ENCODE measurements at regions not wholly inside any gene's neighbourhood (a gene's known extent, or its start where the extent isn't known, plus 50 kb on each side); places are given as distances from the start of the nearest gene placed in this dataset.

DNA sequence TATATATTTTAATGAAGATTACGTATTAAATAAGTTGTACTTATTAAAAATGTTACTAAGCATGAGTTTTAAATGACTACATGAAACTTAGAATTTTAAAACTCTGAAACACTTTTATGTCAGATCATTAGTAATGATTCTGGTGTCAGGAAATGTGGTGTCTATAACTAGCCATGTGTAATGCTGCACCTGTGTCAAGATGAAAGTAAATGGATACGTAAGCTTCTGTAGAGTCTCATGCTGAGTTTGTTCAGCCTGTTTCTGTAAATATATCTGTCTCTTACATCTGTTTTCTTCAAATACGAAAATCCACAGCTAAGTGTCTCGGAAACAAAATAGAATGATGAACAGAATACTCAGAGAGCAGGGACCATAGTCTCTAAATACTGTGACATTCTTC is 278.0 kb upstream of the SMC2 start:
- no peak overlapping the region for H3K4me3 Mint-ChIP-seq
- ATAC-seq (no peak), DNase-seq (ENCODE audit: low spot score) (no peak)
- H3K4me1 Mint-ChIP-seq (ENCODE audit: low read depth in 2 of 2) = no peaks in the 10 kb centered on the region
- no peaks in the 10 kb centered on the region for H3K36me3 Mint-ChIP-seq
- no peaks in the 10 kb centered on the region for H3K27me3 Mint-ChIP-seq
- no peak overlapping the region for H3K27ac Mint-ChIP-seq
- peaks cover 6% of the 10 kb centered on the region for H3K9me3 Mint-ChIP-seq

DNA sequence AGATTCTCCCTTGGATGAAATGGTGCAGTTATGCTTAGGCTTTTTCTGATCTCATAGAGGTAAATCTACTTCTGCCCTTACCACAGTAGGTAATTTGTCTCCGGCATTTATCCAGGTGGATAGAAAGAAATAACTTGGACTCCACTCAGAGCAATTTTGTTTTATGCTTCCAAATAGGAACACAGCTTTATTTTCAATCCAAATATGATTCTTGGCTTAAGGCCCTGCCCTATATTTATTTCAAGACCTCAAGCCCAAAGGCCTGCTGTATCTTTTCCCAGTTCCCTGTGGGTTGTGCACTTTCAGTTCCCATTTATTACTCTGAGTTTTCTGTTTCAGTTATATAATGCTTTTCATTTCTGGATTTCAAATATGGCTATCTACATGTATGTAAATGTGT is 274.2 kb upstream of the SMC2 start:
- no peaks in the 10 kb centered on the region for H3K27me3 Mint-ChIP-seq
- no peak overlapping the region for H3K27ac Mint-ChIP-seq
- H3K4me3 Mint-ChIP-seq = no peak overlapping the region
- no peak for ATAC-seq
- H3K9me3 Mint-ChIP-seq = no peaks in the 10 kb centered on the region
- no peak for DNase-seq (ENCODE audit: low spot score)
- H3K36me3 Mint-ChIP-seq = no peaks in the 10 kb centered on the region
- no peaks in the 10 kb centered on the region for H3K4me1 Mint-ChIP-seq (ENCODE audit: low read depth in 2 of 2)

DNA sequence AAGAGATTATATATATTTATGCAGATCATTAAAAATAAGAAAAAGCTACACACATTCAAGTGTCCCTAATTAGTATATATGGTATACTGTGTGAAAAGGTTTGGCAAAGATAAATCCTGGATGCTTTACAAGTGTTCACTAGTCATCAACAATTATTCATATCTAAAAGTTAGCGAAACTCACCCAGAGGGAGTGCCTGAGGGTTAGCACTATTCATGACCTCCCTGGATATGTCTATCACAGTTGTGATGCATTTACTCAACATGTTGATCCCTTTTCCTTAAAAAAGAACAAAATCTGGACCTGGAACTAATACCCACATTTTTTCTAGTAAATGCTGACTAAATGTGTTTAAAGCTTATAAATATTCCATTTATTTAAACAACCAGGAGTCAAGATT is 273.0 kb upstream of the SMC2 start:
- Mint-ChIP-seq H3K9me3 (no peaks in the 10 kb centered on the region), H3K27ac (no peak overlapping the region), H3K36me3 (no peaks in the 10 kb centered on the region), H3K4me1 (ENCODE audit: low read depth in 2 of 2) (no peaks in the 10 kb centered on the region), H3K4me3 (no peak overlapping the region), H3K27me3 (no peaks in the 10 kb centered on the region)
- DNase-seq (ENCODE audit: low spot score) (no peak), ATAC-seq (no peak)

DNA sequence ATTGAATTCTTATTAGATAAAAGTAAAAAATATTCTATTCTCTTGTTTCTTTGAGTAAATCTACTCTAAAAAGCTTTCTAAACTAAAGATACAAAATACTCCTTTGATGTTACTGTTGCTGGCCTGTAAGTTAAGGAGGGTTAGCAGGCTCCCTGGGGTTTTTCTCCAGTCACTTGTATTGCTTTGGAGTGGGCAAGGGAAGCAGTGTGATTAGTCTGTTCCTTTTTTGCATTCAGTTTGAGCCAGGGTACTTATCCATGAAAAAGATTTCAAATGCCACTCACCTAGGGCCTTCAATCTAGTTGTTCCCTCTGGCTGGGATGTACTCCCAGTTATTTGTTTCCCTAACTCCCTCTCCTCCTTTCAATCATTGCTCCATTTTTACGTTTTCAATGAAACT is 256.2 kb upstream of the SMC2 start:
- Mint-ChIP-seq H3K27me3 (no peaks in the 10 kb centered on the region), H3K9me3 (no peaks in the 10 kb centered on the region), H3K4me3 (no peak overlapping the region), H3K27ac (no peak overlapping the region), H3K4me1 (ENCODE audit: low read depth in 2 of 2) (no peaks in the 10 kb centered on the region), H3K36me3 (no peaks in the 10 kb centered on the region)
- ATAC-seq (no peak), DNase-seq (ENCODE audit: low spot score) (no peak)

DNA sequence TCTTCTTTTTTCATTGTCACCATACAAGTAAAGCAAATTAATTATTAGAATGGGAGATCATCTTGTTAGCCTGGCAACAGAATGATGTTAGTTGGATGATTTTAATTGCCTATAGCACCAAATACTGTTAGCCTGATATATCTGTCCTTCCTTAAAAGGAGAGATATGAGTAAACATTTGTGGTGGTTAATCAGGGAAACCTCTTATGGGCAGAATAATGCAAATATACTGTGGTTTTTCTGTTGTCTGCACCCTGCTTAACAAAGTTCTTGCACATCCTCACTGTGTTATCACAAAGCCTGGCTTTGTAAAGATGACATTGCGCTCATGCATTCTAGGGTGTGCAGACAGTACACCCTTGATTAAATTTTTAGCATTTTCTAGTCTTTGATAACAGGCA is 254.9 kb upstream of the SMC2 start:
- Mint-ChIP-seq H3K9me3 (no peaks in the 10 kb centered on the region), H3K36me3 (no peaks in the 10 kb centered on the region), H3K4me3 (no peak overlapping the region), H3K27ac (no peak overlapping the region), H3K4me1 (ENCODE audit: low read depth in 2 of 2) (no peaks in the 10 kb centered on the region), H3K27me3 (no peaks in the 10 kb centered on the region)
- DNase-seq (ENCODE audit: low spot score) (no peak), ATAC-seq (no peak)

DNA sequence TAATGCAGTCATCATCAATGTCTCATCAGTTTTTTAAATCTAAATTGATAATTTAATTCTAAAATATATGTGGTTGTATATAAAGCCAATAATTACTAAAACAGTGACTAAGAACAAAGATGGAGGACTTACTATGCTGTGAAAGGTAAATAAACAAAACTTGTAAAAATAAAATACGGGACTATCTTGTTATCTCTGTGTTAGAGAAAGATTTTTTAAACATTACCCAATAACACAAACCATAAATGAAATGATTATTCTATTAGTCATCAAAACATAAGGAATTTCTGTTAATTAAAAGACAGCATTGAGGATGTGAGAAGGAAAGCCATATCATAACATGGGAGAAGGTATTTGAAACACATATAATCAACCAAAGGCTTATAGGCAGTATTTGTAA is 226.2 kb upstream of the SMC2 start:
- DNase-seq (ENCODE audit: low spot score) (no peak), ATAC-seq (no peak)
- Mint-ChIP-seq H3K9me3 (peaks cover 2% of the 10 kb centered on the region), H3K4me1 (ENCODE audit: low read depth in 2 of 2) (no peaks in the 10 kb centered on the region), H3K27me3 (no peaks in the 10 kb centered on the region), H3K27ac (no peak overlapping the region), H3K4me3 (no peak overlapping the region), H3K36me3 (no peaks in the 10 kb centered on the region)

DNA sequence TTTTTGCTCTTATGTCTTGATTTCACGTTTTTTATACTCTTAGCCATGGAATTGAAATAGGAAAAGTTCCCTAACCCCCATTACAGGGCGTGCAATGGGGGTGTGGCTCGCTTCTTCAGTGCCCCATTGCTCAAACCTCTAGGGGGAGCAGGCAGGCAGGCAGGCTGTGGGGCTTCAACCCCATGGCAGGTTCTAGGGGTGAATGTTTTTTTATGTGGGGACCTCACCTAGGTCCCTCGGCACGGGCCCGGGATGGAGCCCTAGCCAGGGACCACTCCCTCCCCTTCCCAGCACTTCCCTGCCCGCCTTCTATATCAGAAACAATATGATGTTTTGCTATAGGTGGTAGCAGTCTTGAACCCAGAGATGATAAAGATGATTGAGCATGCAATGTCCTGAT is 221.3 kb upstream of the SMC2 start:
- Mint-ChIP-seq H3K9me3 (peaks cover 3% of the 10 kb centered on the region), H3K27me3 (no peaks in the 10 kb centered on the region), H3K4me1 (ENCODE audit: low read depth in 2 of 2) (no peaks in the 10 kb centered on the region), H3K4me3 (no peak overlapping the region), H3K27ac (no peak overlapping the region), H3K36me3 (no peaks in the 10 kb centered on the region)
- DNase-seq (ENCODE audit: low spot score) (no peak), ATAC-seq (no peak)

DNA sequence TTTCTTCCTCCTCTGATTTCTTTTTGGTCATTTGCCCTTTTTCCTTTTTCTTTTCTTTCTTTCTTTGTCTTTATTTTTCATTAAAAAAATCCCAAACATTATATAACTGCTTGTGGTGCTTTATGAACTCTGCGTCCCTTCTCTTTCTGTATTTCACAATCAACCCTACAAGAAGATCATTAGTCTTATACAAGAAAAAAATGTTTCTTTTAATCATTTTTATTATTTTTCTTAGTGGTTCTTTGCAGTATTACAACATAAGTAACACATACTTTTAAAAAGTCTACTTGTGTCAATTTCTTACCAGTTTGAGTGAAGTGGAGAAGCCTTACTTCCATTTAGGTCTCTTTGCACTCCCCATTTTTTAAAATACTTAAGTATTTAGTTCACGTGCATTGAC is 212.7 kb upstream of the SMC2 start:
- DNase-seq (ENCODE audit: low spot score) (no peak), ATAC-seq (no peak)
- no peak overlapping the region for H3K4me3 Mint-ChIP-seq
- no peaks in the 10 kb centered on the region for H3K36me3 Mint-ChIP-seq
- H3K27me3 Mint-ChIP-seq = no peaks in the 10 kb centered on the region
- H3K4me1 Mint-ChIP-seq (ENCODE audit: low read depth in 2 of 2) = no peaks in the 10 kb centered on the region
- H3K27ac Mint-ChIP-seq = no peak overlapping the region
- H3K9me3 Mint-ChIP-seq = peaks cover 3% of the 10 kb centered on the region

DNA sequence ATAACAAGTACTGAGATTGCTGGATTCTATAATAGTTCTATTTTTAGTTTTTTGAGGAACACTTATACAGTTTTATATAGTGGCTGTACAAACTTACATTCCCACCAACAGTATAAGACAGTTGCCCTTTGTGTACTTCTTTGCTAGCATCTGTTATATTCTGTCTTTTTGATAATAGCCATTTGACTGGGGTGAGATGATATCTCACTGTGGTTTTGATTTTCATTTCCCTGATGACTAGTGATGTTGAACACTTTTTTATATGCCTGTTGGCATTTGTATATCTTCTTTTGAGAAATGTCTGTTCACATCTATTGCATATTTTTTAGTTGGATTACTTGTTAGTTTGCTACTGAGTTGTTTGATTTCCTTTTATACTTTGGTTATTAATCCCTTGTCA is 204.1 kb upstream of the SMC2 start:
- Mint-ChIP-seq H3K27me3 (no peaks in the 10 kb centered on the region), H3K4me1 (ENCODE audit: low read depth in 2 of 2) (no peaks in the 10 kb centered on the region), H3K36me3 (no peaks in the 10 kb centered on the region), H3K27ac (no peak overlapping the region), H3K9me3 (peaks cover 13% of the 10 kb centered on the region), H3K4me3 (no peak overlapping the region)
- DNase-seq (ENCODE audit: low spot score) (no peak), ATAC-seq (no peak)

DNA sequence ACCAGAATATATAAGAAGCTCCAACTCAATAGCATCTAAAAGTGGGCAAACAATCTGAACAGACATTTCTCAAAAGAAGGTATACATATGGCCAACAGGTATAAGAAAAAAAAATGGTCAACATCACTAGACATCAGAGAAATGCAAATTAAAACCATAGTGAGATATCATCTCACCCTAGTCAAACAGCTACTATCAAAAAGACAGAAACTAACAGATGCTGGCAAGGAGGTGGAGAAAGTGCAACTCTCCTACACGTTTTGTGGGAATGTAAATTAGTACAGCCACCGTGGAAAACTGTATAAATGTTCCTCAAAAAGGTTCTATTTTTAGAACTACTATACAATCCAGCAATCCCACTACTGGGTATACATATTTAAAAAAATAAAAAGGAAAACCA is 199.9 kb upstream of the SMC2 start:
- Mint-ChIP-seq H3K27ac (no peak overlapping the region), H3K36me3 (no peaks in the 10 kb centered on the region), H3K27me3 (no peaks in the 10 kb centered on the region), H3K4me1 (ENCODE audit: low read depth in 2 of 2) (no peaks in the 10 kb centered on the region), H3K9me3 (peaks cover 10% of the 10 kb centered on the region), H3K4me3 (no peak overlapping the region)
- ATAC-seq (no peak), DNase-seq (ENCODE audit: low spot score) (no peak)

DNA sequence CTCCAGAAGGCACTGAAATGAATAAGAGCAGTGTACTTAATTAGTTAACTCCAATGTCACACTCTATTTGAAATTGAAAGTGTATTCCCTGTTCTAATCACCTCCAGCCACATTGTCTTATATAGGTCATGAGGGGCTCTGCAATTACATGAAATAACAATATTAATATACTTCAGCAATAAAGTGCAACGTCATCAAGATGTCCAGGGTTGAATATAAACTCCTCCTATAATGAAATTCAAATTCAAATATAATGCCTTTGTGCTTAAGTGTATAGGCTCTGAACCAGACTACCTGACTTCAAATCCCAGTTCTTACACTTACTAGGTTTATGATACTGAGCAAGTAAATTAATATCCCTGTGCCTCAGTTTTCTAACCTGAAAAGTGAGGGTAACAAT is 195.6 kb upstream of the SMC2 start:
- H3K4me3 Mint-ChIP-seq = no peak overlapping the region
- H3K36me3 Mint-ChIP-seq = no peaks in the 10 kb centered on the region
- DNase-seq (ENCODE audit: low spot score) = no peak
- H3K9me3 Mint-ChIP-seq = peaks cover 10% of the 10 kb centered on the region
- no peak for ATAC-seq
- no peak overlapping the region for H3K27ac Mint-ChIP-seq
- H3K4me1 Mint-ChIP-seq (ENCODE audit: low read depth in 2 of 2) = no peaks in the 10 kb centered on the region
- H3K27me3 Mint-ChIP-seq = no peaks in the 10 kb centered on the region

DNA sequence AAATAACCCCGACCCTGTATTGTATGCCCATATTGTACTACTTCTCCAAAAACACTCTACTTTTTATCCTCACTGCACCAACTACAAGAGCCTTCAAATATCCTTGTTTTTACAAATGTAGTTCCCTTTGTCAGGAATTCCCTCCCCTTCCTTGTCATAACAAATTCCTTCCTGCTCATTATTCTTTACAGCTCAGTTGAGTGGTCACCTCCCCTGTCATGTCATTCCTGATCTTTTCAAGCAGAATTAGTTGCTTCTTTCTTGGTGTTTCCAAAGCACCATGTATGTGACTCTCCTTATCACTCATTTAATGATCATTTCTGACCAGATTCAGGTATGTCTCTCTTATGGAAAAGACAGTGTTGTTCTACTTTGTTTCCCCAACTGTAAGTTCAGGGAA is 194.2 kb upstream of the SMC2 start:
- Mint-ChIP-seq H3K27me3 (no peaks in the 10 kb centered on the region), H3K4me3 (no peak overlapping the region), H3K9me3 (peaks cover 7% of the 10 kb centered on the region), H3K4me1 (ENCODE audit: low read depth in 2 of 2) (no peaks in the 10 kb centered on the region), H3K36me3 (no peaks in the 10 kb centered on the region), H3K27ac (no peak overlapping the region)
- ATAC-seq (no peak), DNase-seq (ENCODE audit: low spot score) (no peak)

DNA sequence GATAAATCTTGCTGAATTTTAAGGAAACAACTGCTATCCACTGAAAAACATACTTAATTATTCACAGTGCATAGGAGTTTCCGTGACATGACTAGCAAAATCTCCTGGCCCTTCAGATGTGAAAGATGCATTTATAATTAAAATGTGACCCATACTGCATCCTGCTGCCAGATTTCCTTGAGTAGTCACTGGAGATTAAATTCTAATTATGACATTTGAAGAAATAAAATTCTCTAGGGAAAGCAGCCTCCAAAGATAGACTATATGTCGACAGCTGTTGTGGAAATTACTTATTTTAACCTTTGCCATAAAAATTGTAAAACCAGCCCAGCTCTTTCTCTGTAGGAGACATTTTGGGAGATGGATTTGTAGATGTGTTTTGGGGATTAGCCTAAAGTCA is 193.6 kb upstream of the SMC2 start:
- ATAC-seq (no peak), DNase-seq (ENCODE audit: low spot score) (no peak)
- peaks cover 6% of the 10 kb centered on the region for H3K9me3 Mint-ChIP-seq
- H3K4me1 Mint-ChIP-seq (ENCODE audit: low read depth in 2 of 2) = no peaks in the 10 kb centered on the region
- no peaks in the 10 kb centered on the region for H3K27me3 Mint-ChIP-seq
- H3K36me3 Mint-ChIP-seq = no peaks in the 10 kb centered on the region
- H3K27ac Mint-ChIP-seq = no peak overlapping the region
- no peak overlapping the region for H3K4me3 Mint-ChIP-seq

DNA sequence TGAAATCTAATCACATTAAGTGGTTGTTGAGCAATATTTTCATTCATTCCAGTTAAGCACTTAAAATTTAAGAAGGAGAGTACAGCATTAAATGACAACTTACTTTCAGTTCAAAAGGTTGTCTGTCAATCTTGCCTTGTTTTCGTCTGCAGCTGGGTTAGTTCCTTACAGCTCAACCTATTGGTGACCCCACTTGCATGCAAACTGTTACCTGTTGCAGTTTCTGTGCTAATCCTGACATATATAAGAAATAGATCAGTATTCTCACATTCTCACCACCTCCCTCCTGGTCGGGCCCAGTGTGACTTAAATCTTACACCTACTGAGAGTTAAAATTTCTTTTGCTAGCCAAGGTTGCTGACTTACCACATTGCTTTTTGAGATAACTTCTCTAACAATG is 191.8 kb upstream of the SMC2 start:
- no peak for ATAC-seq
- DNase-seq (ENCODE audit: low spot score) = no peak
- no peak overlapping the region for H3K27ac Mint-ChIP-seq
- H3K36me3 Mint-ChIP-seq = no peaks in the 10 kb centered on the region
- H3K9me3 Mint-ChIP-seq = peaks cover 4% of the 10 kb centered on the region
- H3K4me3 Mint-ChIP-seq = no peak overlapping the region
- no peaks in the 10 kb centered on the region for H3K4me1 Mint-ChIP-seq (ENCODE audit: low read depth in 2 of 2)
- no peaks in the 10 kb centered on the region for H3K27me3 Mint-ChIP-seq

DNA sequence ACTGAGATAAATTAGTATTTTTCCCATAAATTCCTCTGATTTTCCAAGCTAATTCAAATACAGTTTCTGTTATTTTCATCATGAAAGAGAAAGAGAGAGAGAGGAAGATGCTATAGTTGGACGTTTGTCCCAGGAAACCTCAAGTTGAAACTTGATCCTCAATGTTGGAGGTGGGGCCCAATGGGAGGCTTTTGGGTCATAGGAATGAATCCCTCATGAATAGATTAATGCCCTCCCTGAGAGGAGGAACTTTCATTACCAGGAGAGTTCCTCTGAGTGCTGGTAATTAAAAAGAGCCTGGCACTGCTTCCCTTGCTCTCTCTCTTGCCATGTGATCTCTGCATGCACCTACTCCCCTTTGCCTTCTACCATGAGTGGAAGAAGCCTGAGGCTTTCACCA is 189.9 kb upstream of the SMC2 start:
- peaks cover 4% of the 10 kb centered on the region for H3K9me3 Mint-ChIP-seq
- no peak overlapping the region for H3K4me3 Mint-ChIP-seq
- no peaks in the 10 kb centered on the region for H3K27me3 Mint-ChIP-seq
- H3K4me1 Mint-ChIP-seq (ENCODE audit: low read depth in 2 of 2) = no peaks in the 10 kb centered on the region
- no peaks in the 10 kb centered on the region for H3K36me3 Mint-ChIP-seq
- H3K27ac Mint-ChIP-seq = no peak overlapping the region
- DNase-seq (ENCODE audit: low spot score) (no peak), ATAC-seq (no peak)

DNA sequence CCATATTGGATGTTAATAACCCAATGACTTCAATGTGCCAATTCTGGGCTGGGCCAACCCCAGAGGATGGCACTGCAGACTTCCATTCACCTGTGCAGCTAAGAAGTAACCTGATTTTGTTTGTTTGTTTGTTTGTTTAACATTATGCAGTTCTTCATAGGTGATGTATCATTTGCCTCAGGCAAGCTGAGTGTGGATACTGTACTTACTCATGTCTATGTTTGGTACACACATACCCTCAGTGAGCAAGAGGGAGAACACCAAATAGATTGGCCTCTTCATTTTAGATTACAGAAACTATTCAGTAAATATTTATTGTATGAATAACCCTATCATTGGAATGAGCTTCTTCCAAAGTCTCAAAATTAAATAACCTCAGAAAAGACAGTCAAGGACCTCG is 180.2 kb upstream of the SMC2 start:
- H3K4me3 Mint-ChIP-seq = no peak overlapping the region
- DNase-seq (ENCODE audit: low spot score) = no peak
- H3K4me1 Mint-ChIP-seq (ENCODE audit: low read depth in 2 of 2) = no peaks in the 10 kb centered on the region
- H3K9me3 Mint-ChIP-seq = peaks cover 12% of the 10 kb centered on the region
- no peak for ATAC-seq
- H3K36me3 Mint-ChIP-seq = no peaks in the 10 kb centered on the region
- no peaks in the 10 kb centered on the region for H3K27me3 Mint-ChIP-seq
- no peak overlapping the region for H3K27ac Mint-ChIP-seq

Data from natural killer cell treated with Interleukin-12 subunit alpha and Interleukin-12 subunit beta and Interleukin-15 and Interleukin-18, amount 100 ng/mL, for 72 hours (primary cell).